Choroid plexus epithelial cell (primary cell): ENCODE measurements at regions not wholly inside any gene's neighbourhood (a gene's known extent, or its start where the extent isn't known, plus 50 kb on each side); places are given as distances from the start of the nearest gene placed in this dataset.

Experiments used
- DNase-seq: peaks from one replicate; pipeline ENCODE4 v3.0.0-alpha.2; 2010; ENCODE audit warnings: low read depth
- H3K4me3 ChIP-seq: 2 replicates; pipeline ENCODE4 v1.5.1; 2011; ENCODE audit warnings: low read depth, mild to moderate bottlenecking, control low read depth, low read length, moderate library complexity
- CTCF ChIP-seq: conservative IDR thresholded peaks from 2 replicates; pipeline ENCODE4 v1.5.1; 2011; ENCODE audit warnings: low read depth, mild to moderate bottlenecking, control low read depth, inconsistent platforms, low read length, moderate library complexity

GRCh38 chr3:187939891-187940290 is 194.6 kb upstream of the BCL6 start:
- TF ChIP-seq CTCF: no peak
- no peak overlapping the region for H3K4me3 ChIP-seq
- DNase-seq: no peak

- no peak overlapping the region for H3K4me3 ChIP-seq
- DNase-seq: no peak
- no peak for TF ChIP-seq CTCF
Measured at GRCh38 chr3:187941135-187941847, 196.0 kb upstream of the BCL6 start.

- no peak for TF ChIP-seq CTCF
- no peak overlapping the region for H3K4me3 ChIP-seq
- no peak for DNase-seq
Measured at GRCh38 chr3:187941848-187942194, 196.6 kb upstream of the BCL6 start.

- no peak overlapping the region for H3K4me3 ChIP-seq
- DNase-seq: no peak
- no peak for TF ChIP-seq CTCF
Measured at GRCh38 chr3:187942658-187943241, 197.5 kb upstream of the BCL6 start.

- DNase-seq: peak; percentile 68
- no peak overlapping the region for H3K4me3 ChIP-seq
Measured at GRCh38 chr3:187943677-187944389, 198.6 kb upstream of the BCL6 start.

DNA sequence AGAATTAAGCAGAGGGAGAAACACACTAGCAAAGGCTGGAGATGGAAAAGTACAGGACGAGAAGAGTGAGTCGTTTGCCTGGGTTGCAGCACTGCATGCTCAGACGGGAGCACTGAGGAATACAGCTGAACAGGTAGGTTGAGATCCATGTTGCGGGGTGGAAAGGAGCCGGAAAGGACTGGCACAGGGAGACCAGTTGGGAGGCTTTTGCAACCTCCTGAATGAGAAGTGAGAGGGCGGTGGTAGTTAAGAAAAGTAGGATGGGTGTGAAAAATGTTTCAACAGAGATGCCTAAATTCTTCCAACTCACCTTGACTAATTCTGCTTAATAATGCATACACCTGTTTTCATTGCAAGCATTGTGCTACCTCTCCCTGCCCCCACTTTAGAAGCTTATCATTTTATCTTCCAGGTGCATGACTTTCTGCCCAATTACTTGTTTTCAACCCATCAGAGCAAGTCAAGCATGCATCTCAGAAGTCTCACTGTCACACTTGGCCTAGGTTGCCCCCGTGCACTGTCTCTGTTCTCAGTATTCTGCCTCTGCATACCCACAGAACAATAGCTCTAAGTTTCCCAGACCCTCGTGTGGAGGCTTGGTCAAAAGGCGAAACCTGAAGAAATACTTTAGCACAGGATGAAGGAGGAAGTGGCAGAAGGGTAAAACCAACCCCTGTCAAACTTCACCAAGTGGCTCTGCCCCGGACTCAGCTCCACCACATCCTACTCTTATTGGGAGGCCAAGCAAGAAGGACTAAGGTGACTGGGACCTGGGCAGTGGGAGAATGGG is 199.3 kb upstream of the BCL6 start:
- H3K4me3 ChIP-seq: no peak overlapping the region
- no peak for TF ChIP-seq CTCF
- DNase-seq: no peak

More at GRCh38 chr3:187943677-187944389, 198.6 kb upstream of the BCL6 start:
- no peak for TF ChIP-seq CTCF
